HG03432 (cell line): ENCODE measurements at regions not wholly inside any gene's neighbourhood (a gene's known extent, or its start where the extent isn't known, plus 50 kb on each side); places are given as distances from the start of the nearest gene placed in this dataset.

ENCODE experiments used
- ATAC-seq: cut with Tn5 transposase; IDR thresholded peaks from one replicate; pipeline ENCODE4 v1.9.1; 2021; ENCODE audit warnings: mild to moderate bottlenecking, moderate library complexity; ENCODE audit not compliant: unreplicated experiment

DNA sequence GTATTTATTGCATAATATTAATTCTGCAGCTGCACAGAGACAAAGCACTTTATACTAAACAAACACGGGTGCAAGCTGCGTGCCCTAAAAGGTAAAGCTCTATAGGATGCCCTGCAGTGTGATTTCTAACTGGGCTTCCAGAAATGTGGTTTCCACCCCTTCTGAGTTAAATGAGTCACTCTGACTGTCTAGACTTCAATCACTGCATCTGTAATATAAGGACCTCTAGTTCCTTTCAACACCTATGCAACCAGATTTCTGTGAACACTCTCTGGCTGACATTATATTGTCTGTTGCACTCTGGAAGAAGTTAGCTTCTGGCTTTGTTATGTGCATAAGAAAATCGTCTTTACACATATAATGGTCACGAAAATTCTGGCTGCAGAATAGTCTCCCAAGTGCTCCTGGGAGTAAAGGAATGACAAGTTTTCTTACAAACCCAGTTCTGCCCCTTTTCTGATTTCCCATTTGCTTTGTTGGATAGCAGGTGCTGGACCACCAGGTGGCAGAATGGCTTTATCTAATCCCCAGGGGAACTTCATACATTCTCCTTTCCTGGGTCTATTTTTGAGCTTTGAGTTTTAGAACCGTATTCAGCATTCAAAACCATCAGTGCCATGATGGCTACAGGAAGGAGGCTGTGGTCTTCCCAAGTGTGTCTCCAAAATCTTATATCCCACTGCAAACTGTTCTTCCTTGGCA lies 842.2 kb downstream of the STIM2 start:
- peak; percentile 57 for ATAC-seq

GRCh38 chr4:27703771-27704170 lies 843.1 kb downstream of the STIM2 start:
- no peak for ATAC-seq

GRCh38 chr4:27711041-27711440 lies 850.4 kb downstream of the STIM2 start:
- ATAC-seq, result no peak

DNA sequence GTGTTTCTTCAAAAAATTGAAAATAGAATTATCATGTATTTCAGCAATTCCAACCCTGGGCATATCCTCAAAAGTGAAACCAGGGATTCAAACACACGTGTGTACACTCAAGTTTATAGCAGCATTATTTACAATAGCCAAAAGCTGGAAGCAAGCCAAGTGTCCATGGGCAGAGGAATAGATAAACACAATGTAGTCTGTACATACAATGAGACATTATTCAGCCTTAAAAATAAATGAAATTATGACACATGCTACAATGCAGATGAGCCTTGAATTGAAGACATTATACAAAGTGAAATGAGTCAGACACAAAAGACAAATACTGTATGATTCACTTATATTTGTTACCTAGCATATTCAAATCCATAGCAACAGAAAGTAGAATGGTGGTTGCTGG lies 853.4 kb downstream of the STIM2 start:
- ATAC-seq, result no peak

- ATAC-seq, result no peak
These were observed 856.2 kb downstream of the STIM2 start for GRCh38 chr4:27716693-27717430.

DNA sequence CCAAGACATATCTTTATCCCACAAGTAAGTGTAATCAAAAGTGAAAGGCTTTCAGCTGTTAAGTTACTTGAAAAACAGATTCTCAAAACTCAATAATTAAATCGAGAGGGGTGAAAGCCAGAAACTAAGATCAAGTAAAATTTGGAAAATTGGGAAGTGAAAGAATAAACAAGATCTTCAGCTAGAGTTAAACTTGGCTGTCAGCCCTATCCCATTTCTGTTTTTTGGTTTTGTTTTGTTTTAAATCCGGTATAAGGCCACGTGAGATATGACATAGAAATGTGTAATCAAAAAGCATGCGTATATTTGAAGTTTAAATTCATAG lies 856.8 kb downstream of the STIM2 start:
- no peak for ATAC-seq

- ATAC-seq, result peak; percentile 83
These were observed 859.5 kb downstream of the STIM2 start for GRCh38 chr4:27720010-27720766.

DNA sequence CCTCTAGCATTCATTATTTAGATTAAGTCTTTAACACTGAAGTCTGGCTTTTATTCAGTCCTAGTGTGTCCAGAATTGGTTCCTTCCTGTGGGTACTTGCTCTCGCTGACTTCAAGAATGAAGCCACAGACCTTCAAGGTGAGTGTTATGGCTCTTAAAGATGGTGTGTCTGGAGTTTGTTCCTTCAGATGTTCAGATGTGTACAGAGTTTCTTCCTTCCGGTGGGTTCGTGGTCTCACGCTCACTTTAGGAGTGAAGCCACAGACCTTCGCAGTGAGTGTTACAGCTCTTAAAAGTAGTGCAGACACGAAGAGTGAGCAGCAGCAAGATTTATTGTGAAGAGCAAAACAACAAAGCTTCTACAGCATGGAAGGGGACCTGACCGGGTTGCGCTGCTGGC lies 860.6 kb downstream of the STIM2 start:
- no peak for ATAC-seq

- no peak for ATAC-seq
These were observed 868.3 kb downstream of the STIM2 start for GRCh38 chr4:27728892-27729291.

- ATAC-seq, result no peak
These were observed 882.2 kb downstream of the STIM2 start for GRCh38 chr4:27742816-27743215.

DNA sequence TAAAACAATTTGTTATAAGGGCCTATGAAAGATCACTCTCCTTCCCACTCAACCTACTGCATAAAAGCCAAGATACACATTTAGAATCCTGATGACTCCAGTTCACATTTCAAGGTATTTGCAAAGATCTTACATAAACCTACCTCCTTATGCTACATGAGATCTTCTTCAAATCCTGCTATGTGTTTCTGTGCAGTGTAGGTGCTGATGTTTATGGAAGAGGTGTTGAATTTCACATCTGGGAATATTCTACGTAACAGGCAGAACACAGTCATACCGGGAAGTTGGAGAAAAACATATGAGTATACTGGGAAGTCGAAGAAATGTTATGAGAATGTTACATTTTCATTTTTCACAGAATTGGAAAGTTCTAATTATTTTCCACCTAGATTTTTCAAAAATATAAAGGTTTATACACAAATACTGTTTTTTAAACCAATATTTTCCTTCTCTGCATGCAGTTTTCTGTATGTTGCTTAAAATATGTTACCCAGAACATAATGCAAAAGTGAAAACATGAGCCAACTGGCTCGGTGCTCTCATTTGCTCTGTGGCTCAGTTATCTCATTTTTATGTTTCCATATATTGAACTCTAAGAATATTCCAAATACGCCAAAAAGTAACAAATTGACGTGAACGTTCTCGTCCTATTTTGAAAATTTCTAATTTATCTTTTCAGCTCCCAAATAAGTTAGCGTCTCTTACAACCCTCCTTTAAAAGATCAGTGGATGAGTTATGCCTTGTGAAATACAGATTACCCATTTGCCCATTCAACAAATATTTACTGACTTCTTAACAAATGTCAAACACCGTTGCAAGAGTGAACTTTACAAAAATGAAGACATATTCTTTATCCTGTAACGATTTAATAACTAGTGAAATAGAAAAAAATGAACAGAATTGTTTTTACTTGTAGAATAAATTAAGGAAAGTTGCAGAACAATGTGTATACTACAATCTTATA lies 899.3 kb downstream of the STIM2 start:
- ATAC-seq, result no peak

DNA sequence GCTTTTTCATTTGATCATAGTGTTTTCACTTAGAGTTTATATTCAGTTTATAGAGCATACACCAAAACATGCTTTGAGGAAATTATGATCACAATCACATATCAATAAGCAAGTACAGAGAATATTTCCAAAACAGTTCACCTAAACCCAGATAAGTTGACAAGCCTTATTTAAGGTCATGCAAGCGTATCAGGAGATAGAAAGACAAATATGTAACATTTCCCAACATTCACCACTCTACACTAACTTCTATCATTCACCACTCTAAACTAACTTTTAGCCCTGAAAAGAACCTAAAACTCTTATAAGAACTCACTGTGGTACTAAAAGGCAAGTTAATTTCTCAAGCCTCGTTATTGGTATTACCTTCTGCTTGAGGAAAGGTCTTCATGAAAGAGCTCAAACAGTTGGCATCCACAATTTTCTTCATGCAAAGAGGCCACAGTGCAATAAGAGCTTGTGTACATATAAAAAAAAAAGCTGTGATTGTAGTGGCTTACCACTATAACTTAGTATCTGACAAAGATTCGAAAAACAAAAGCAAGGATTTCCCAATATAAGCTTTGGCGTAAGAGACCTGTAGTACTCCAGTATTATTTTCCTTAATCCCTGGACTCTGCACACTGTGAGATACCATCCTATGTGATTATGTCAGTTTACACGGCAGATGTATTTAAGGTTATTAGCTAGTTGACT lies 903.3 kb downstream of the STIM2 start:
- no peak for ATAC-seq

DNA sequence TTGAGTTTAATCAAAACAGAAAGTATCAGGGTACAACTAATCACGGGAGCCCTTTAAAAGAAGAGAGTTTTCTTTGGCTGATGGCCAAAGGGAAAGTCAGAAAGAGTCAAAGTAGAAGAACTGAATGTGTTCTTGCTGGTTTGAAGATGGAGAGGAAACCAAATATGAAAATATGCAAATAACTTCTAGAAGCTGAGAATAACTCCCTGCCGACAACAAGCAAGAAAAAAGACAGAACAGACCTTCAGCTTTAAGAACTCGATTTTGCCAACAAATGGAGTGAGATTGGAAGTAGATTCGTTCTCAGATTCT lies 903.8 kb downstream of the STIM2 start:
- ATAC-seq, result peak; percentile 66

GRCh38 chr4:27770895-27771294 lies 910.3 kb downstream of the STIM2 start:
- ATAC-seq, result no peak

- ATAC-seq, result no peak
These were observed 914.5 kb downstream of the STIM2 start for GRCh38 chr4:27775156-27775555.

GRCh38 chr4:27779827-27780226 lies 919.2 kb downstream of the STIM2 start:
- ATAC-seq, result no peak

- no peak for ATAC-seq
These were observed 926.6 kb downstream of the STIM2 start for GRCh38 chr4:27787195-27787594.

DNA sequence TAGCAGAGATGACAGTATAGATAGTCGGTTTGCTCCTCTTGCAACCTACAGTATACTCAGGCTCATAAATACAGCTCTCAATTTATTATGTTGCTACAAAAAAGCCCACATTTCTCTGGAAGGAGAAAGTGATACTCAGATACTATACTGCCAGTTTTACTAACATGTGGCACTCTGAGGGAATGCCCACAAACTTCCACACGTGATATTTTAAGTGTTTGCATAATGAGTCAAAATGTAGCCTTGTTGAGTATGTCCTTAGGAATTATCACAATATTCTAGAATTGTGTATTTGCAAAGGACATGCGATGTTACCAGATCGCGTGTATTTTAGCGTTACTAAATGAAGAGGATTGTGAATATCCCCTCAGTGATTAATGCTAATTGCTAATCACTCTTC lies 929.1 kb downstream of the STIM2 start:
- ATAC-seq, result no peak

GRCh38 chr4:27790911-27791310 lies 930.3 kb downstream of the STIM2 start:
- no peak for ATAC-seq

DNA sequence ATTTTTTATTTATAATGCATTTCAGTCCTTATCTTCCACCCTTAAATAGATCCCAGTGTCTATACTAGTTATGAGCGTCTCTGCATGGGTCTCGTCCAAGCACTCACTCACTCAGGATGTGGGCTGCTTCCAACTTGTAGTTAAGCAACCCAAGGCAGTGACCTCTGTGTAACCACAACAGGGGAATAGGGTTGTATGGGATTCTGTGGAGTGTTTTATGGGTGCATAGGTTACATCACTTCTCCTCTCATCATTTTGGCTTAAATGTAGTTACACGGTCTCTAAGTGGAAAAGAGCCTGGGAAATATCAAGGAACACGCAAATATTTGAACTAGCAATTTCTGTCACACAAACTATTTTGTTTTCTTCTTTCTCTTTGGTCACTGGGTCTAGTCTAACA lies 931.0 kb downstream of the STIM2 start:
- ATAC-seq, result no peak
